Uterus (tissue), 2 donors: ENCODE measurements at regions not wholly inside any gene's neighbourhood (a gene's known extent, or its start where the extent isn't known, plus 50 kb on each side); places are given as distances from the start of the nearest gene placed in this dataset.

ENCODE experiments used
- POLR2A ChIP-seq, 2 donors: fragments of 450-650 bp; IDR thresholded peaks; one replicate each; pipeline ENCODE4 v1.6.1; 2016; ENCODE audit warnings: antibody characterized with exemption in 2 of 2, mild to moderate bottlenecking in 1 of 2, moderate library complexity in 1 of 2
- TF ChIP-seq, protein P1 (sequence below), 4 experiments: fragments of 200-600 bp in 2 of 4; fragments of 450-650 bp in 2 of 4; sonication (generic) in 2 of 4; IDR thresholded peaks; one replicate each; pipeline ENCODE4 v1.5.1; 2016 to 2019; ENCODE audit warnings: antibody characterized with exemption in 4 of 4, mild to moderate bottlenecking in 2 of 4, moderate library complexity in 1 of 4

DNA sequence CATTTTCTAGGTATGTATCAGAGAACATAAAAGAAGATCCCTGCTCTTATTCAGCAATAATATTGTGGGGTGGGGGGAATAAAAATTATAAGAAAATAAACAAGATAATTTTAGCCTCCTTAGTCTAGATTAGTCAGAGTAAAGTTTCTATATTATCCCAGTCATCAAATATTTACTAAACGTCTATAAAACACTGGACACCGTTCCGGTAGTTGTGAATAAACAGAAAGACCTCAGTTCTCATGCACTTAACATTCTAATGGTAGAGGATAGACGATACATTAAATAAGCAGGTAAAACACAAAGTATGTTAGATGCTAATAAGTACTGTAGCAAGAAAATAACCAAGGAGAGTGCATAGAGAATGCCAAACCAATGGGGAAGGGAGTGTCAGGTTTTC, 425.0 kb downstream of the GBE1 start:
- TF ChIP-seq, protein P1, sequence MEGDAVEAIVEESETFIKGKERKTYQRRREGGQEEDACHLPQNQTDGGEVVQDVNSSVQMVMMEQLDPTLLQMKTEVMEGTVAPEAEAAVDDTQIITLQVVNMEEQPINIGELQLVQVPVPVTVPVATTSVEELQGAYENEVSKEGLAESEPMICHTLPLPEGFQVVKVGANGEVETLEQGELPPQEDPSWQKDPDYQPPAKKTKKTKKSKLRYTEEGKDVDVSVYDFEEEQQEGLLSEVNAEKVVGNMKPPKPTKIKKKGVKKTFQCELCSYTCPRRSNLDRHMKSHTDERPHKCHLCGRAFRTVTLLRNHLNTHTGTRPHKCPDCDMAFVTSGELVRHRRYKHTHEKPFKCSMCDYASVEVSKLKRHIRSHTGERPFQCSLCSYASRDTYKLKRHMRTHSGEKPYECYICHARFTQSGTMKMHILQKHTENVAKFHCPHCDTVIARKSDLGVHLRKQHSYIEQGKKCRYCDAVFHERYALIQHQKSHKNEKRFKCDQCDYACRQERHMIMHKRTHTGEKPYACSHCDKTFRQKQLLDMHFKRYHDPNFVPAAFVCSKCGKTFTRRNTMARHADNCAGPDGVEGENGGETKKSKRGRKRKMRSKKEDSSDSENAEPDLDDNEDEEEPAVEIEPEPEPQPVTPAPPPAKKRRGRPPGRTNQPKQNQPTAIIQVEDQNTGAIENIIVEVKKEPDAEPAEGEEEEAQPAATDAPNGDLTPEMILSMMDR (IDR thresholded peaks at IDR 0.05) = no peak
- no peak for TF ChIP-seq POLR2A (IDR thresholded peaks at IDR 0.05)
